WTC11 (cell line): ENCODE measurements at regions not wholly inside any gene's neighbourhood (a gene's known extent, or its start where the extent isn't known, plus 50 kb on each side); places are given as distances from the start of the nearest gene placed in this dataset.

ENCODE experiments used
- ARID4B ChIP-seq: sonication (generic); formaldehyde crosslinking; IDR thresholded peaks from 2 replicates; pipeline ENCODE4 v1.8.0; 2023; ENCODE audit warnings: missing genetic modification reagents, mild to moderate bottlenecking, borderline replicate concordance
- CTCF ChIP-seq: fragments of 200-600 bp; IDR thresholded peaks from 2 replicates; pipeline ENCODE4 v1.8.0; 2022; ENCODE audit warnings: antibody characterized with exemption
- MAX ChIP-seq: sonication (generic); formaldehyde crosslinking; IDR thresholded peaks from 2 replicates; pipeline ENCODE4 v1.8.0; 2022; ENCODE audit warnings: mild to moderate bottlenecking, missing genetic modification reagents
- NFYB ChIP-seq: sonication (generic); formaldehyde crosslinking; conservative IDR thresholded peaks from 2 replicates; pipeline ENCODE4 v1.8.0; 2022; ENCODE audit warnings: low read depth, missing genetic modification reagents
- TEAD4 ChIP-seq: sonication (generic); formaldehyde crosslinking; IDR thresholded peaks from 2 replicates; pipeline ENCODE4 v1.8.0; 2022; ENCODE audit warnings: mild to moderate bottlenecking, missing genetic modification reagents
- ZNF423 ChIP-seq: fragments of 250-450 bp; sonication (Bioruptor Pico); IDR thresholded peaks from 2 replicates; pipeline ENCODE4 v2.1.2; 2022; ENCODE audit warnings: mild to moderate bottlenecking, moderate library complexity

- TF ChIP-seq TEAD4 (CRISPR knock-in tag): no peak
- TF ChIP-seq CTCF: no peak
- no peak for TF ChIP-seq ARID4B (CRISPR knock-in tag)
- TF ChIP-seq MAX (CRISPR knock-in tag): no peak
- no peak for TF ChIP-seq ZNF423
- TF ChIP-seq NFYB (CRISPR knock-in tag): no peak
Observed at GRCh38 chr3:164851204-164851603, 227.1 kb downstream of the SI start.
